Stomach (tissue), 4 donors: ENCODE measurements at regions not wholly inside any gene's neighbourhood (a gene's known extent, or its start where the extent isn't known, plus 50 kb on each side); places are given as distances from the start of the nearest gene placed in this dataset.

ENCODE experiments used
- CTCF ChIP-seq, 7 experiments: fragments of 450-650 bp in 4 of 7; fragments of 200-600 bp in 3 of 7; sonication (generic) in 3 of 7; IDR thresholded peaks; one replicate each; pipeline ENCODE4 v1.5.1; 2016 to 2019; ENCODE audit warnings: antibody characterized with exemption in 7 of 7, control low read depth in 2 of 7, mild to moderate bottlenecking in 1 of 7
- EP300 ChIP-seq: sonication (generic); formaldehyde crosslinking; IDR thresholded peaks from one replicate; pipeline ENCODE4 v1.6.1; 2017; ENCODE audit warnings: antibody characterized with exemption
- POLR2A ChIP-seq, 4 donors: fragments of 450-650 bp; IDR thresholded peaks; one replicate each; pipeline ENCODE4 v1.6.1; 2016; ENCODE audit warnings: antibody characterized with exemption in 4 of 4, control low read depth in 2 of 4, mild to moderate bottlenecking in 1 of 4, moderate library complexity in 1 of 4
- POLR2AphosphoS5 ChIP-seq, 3 donors: sonication (generic); formaldehyde crosslinking; IDR thresholded peaks; one replicate each; pipeline ENCODE4 v1.6.1; 2016; ENCODE audit warnings: antibody characterized with exemption in 3 of 3

- TF ChIP-seq CTCF (IDR thresholded peaks at IDR 0.05): no peak
- TF ChIP-seq POLR2A (IDR thresholded peaks at IDR 0.05): no peak
- no peak for TF ChIP-seq EP300
- TF ChIP-seq POLR2AphosphoS5 (IDR thresholded peaks at IDR 0.05): no peak
Measured at GRCh38 chr16:29124828-29125227, 140.0 kb downstream of the LAT start.
